ENCODE measurements at regions not wholly inside any gene's neighbourhood (a gene's known extent, or its start where the extent isn't known, plus 50 kb on each side); places are given as distances from the start of the nearest gene placed in this dataset.

GRCh38 chr13:48808683-48809082 is 155.0 kb downstream of the CYSLTR2 start (continued):
- TF ChIP-seq ZNF347 (CRISPR knock-in tag; IDR thresholded peaks at IDR 0.05; ENCODE audit: low read depth) (no peak), SMAD2 (IDR thresholded peaks at IDR 0.05; ENCODE audit: low read depth, low read length) (no peak), RBM22 (IDR thresholded peaks at IDR 0.05; ENCODE audit: low read depth, low read length, poor library complexity, severe bottlenecking) (no peak), HNRNPL (IDR thresholded peaks at IDR 0.05; ENCODE audit: low read depth, low read length) (no peak), ADNP (tag; IDR thresholded peaks at IDR 0.05) (no peak), ZNF780A (CRISPR knock-in tag; IDR thresholded peaks at IDR 0.05) (no peak), NFRKB (IDR thresholded peaks at IDR 0.05; ENCODE audit: low read depth) (no peak), HDAC1 (IDR thresholded peaks at IDR 0.05) (no peak), FOSL1 (tag; conservative IDR thresholded peaks at IDR 0.05) (peak; percentile 70), JUND (IDR thresholded peaks at IDR 0.05; ENCODE audit: borderline replicate concordance, low read depth, low read length) (peak; percentile 41; the same call in 1 of the 2 replicates), JUND (tag; IDR thresholded peaks at IDR 0.05; ENCODE audit: borderline replicate concordance, low read depth, low read length) (no peak), ZNF696 (CRISPR knock-in tag; conservative IDR thresholded peaks at IDR 0.05) (no peak), NR0B1 (IDR thresholded peaks at IDR 0.05; ENCODE audit: partially characterized antibody) (no peak), SNRNP70 (optimal IDR thresholded peaks at IDR 0.05; ENCODE audit: low read depth, low read length) (no peak), TFE3 (CRISPR knock-in tag; IDR thresholded peaks at IDR 0.05) (no peak), HNRNPH1 (optimal IDR thresholded peaks at IDR 0.05; ENCODE audit: low read depth, low read length) (no peak), MECOM (CRISPR knock-in tag; IDR thresholded peaks at IDR 0.05) (0 out of 2 replicates have a peak, but pooled peaks have one; percentile 35), POLR3G (IDR thresholded peaks at IDR 0.05; ENCODE audit: extremely low read depth, insufficient read length, insufficient replicate concordance) (no peak), ZFP36 (IDR thresholded peaks at IDR 0.05; ENCODE audit: low read depth, low read length, partially characterized antibody) (no peak), TAF1 (IDR thresholded peaks at IDR 0.05; ENCODE audit: control insufficient read depth, extremely low read depth, insufficient read depth, low read length, severe bottlenecking) (no peak)
- TF ChIP-seq, protein P1, sequence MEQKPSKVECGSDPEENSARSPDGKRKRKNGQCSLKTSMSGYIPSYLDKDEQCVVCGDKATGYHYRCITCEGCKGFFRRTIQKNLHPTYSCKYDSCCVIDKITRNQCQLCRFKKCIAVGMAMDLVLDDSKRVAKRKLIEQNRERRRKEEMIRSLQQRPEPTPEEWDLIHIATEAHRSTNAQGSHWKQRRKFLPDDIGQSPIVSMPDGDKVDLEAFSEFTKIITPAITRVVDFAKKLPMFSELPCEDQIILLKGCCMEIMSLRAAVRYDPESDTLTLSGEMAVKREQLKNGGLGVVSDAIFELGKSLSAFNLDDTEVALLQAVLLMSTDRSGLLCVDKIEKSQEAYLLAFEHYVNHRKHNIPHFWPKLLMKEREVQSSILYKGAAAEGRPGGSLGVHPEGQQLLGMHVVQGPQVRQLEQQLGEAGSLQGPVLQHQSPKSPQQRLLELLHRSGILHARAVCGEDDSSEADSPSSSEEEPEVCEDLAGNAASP (IDR thresholded peaks at IDR 0.05), result no peak
- TF ChIP-seq, protein P2, sequence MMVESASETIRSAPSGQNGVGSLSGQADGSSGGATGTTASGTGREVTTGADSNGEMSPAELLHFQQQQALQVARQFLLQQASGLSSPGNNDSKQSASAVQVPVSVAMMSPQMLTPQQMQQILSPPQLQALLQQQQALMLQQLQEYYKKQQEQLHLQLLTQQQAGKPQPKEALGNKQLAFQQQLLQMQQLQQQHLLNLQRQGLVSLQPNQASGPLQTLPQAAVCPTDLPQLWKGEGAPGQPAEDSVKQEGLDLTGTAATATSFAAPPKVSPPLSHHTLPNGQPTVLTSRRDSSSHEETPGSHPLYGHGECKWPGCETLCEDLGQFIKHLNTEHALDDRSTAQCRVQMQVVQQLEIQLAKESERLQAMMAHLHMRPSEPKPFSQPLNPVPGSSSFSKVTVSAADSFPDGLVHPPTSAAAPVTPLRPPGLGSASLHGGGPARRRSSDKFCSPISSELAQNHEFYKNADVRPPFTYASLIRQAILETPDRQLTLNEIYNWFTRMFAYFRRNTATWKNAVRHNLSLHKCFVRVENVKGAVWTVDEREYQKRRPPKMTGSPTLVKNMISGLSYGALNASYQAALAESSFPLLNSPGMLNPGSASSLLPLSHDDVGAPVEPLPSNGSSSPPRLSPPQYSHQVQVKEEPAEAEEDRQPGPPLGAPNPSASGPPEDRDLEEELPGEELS (CRISPR knock-in tag; IDR thresholded peaks at IDR 0.05; ENCODE audit: borderline replicate concordance), result no peak
- TF ChIP-seq, protein P3, sequence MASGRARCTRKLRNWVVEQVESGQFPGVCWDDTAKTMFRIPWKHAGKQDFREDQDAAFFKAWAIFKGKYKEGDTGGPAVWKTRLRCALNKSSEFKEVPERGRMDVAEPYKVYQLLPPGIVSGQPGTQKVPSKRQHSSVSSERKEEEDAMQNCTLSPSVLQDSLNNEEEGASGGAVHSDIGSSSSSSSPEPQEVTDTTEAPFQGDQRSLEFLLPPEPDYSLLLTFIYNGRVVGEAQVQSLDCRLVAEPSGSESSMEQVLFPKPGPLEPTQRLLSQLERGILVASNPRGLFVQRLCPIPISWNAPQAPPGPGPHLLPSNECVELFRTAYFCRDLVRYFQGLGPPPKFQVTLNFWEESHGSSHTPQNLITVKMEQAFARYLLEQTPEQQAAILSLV (tag; IDR thresholded peaks at IDR 0.05), result no peak

All from K562 (cell line).